Caco-2 (cell line): ENCODE measurements at regions not wholly inside any gene's neighbourhood (a gene's known extent, or its start where the extent isn't known, plus 50 kb on each side); places are given as distances from the start of the nearest gene placed in this dataset.

Experiments
- BruUV-seq: library from RNA; stranded (reverse); fragments of 400-500 nt; replicated peaks from 2 replicates; lab custom pipeline; 2021; lab: Mats Ljungman, UMichigan
- CTCF ChIA-PET: fragments of 300-600 bp; sonication (Branson Sonifier 250); formaldehyde crosslinking; loops from one replicate; lab custom pipeline; 2022; ENCODE audit warnings: antibody characterized with exemption; lab: Charles Lee
- POLR2A ChIA-PET: fragments of 300-600 bp; sonication (Branson Sonifier 250); formaldehyde crosslinking; loops from one replicate; lab custom pipeline; 2022; ENCODE audit warnings: antibody characterized with exemption; lab: Charles Lee
- DNase-seq, 2 experiments: peaks; one replicate each; pipeline versions ENCODE4 v3.0.0 to v3.0.0-alpha.2; 2020 to 2022
- H3K27me3 ChIP-seq: replicated peaks from 2 replicates; pipeline ENCODE4 v1.6.0; 2011; ENCODE audit warnings: low read length; ENCODE audit not compliant: control insufficient read depth, insufficient read depth
- H3K36me3 ChIP-seq: 2 replicates; pipeline ENCODE4 v1.5.1; 2011; ENCODE audit warnings: low read length; ENCODE audit not compliant: control insufficient read depth, insufficient read depth
- H3K4me1 ChIP-seq: fragments of 250-450 bp; sonication (Bioruptor Pico); 2 replicates; pipeline ENCODE4 v1.5.1; 2020; ENCODE audit warnings: mild to moderate bottlenecking
- H3K4me3 ChIP-seq: 2 replicates; pipeline ENCODE4 v1.5.1; 2011; ENCODE audit warnings: low read depth, mild to moderate bottlenecking, control low read depth, low read length
- H3K9me3 ChIP-seq: fragments of 250-450 bp; sonication (Bioruptor Pico); 2 replicates; pipeline ENCODE4 v1.5.1; 2020; ENCODE audit warnings: mild to moderate bottlenecking, moderate library complexity
- H3K27ac Mint-ChIP-seq: one replicate; pipeline ENCODE4 v1.8.0; 2022; ENCODE audit warnings: mixed read lengths; ENCODE audit not compliant: unreplicated experiment
- H3K27me3 Mint-ChIP-seq: one replicate; pipeline ENCODE4 v1.8.0; 2022; ENCODE audit warnings: mixed read lengths; ENCODE audit not compliant: insufficient read depth, unreplicated experiment
- H3K36me3 Mint-ChIP-seq: one replicate; pipeline ENCODE4 v1.8.0; 2022; ENCODE audit warnings: mild to moderate bottlenecking, mixed read lengths; ENCODE audit not compliant: insufficient read depth, unreplicated experiment
- H3K4me1 Mint-ChIP-seq: one replicate; pipeline ENCODE4 v1.8.0; 2022; ENCODE audit warnings: low read depth, mixed read lengths; ENCODE audit not compliant: unreplicated experiment
- H3K4me3 Mint-ChIP-seq: one replicate; pipeline ENCODE4 v1.8.0; 2022; ENCODE audit warnings: mild to moderate bottlenecking, moderate library complexity, mixed read lengths; ENCODE audit not compliant: unreplicated experiment
- H3K9me3 Mint-ChIP-seq: one replicate; pipeline ENCODE4 v1.8.0; 2022; ENCODE audit warnings: mixed read lengths; ENCODE audit not compliant: unreplicated experiment
- CTCF ChIP-seq, 2 experiments: fragments of 200-600 bp in 1 of 2; IDR thresholded peaks; 1 replicate in 1 of 2; 2 replicates in 1 of 2; pipeline versions ENCODE4 v1.5.1 to v1.8.0; 2011 to 2022; ENCODE audit warnings: antibody characterized with exemption in 1 of 2, control low read depth in 1 of 2, inconsistent platforms in 1 of 2, low read depth in 1 of 2, low read length in 1 of 2, mild to moderate bottlenecking in 1 of 2, moderate library complexity in 1 of 2; ENCODE audit not compliant: insufficient read depth in 1 of 2, severe bottlenecking in 1 of 2, unreplicated experiment in 1 of 2
- intact Hi-C: fragments of 100-400 bp; cut with micrococcal nuclease; formaldehyde crosslinking; loops from one replicate; pipeline ENCODE4 v1.10.0; 2022; ENCODE audit not compliant: unreplicated experiment

- Histone ChIP-seq H3K4me3 (no peak overlapping the region), H3K36me3 (no peaks in the 10 kb centered on the region), H3K4me1 (no peaks in the 10 kb centered on the region), H3K27me3 (no peaks in the 10 kb centered on the region), H3K9me3 (no peaks in the 10 kb centered on the region)
- Mint-ChIP-seq H3K36me3 (no peaks in the 10 kb centered on the region), H3K27ac (no peak overlapping the region), H3K4me3 (no peak overlapping the region), H3K9me3 (no peaks in the 10 kb centered on the region), H3K4me1 (no peaks in the 10 kb centered on the region), H3K27me3 (peaks cover 9% of the 10 kb centered on the region)
- POLR2A ChIA-PET: no interaction called here
- intact Hi-C loops: no loop called here
- BruUV-seq: no TSS peak
- TF ChIP-seq CTCF (IDR thresholded peaks at IDR 0.05; ENCODE audit: insufficient read depth in 1 of 2, low read depth in 1 of 2, low read length in 1 of 2, severe bottlenecking in 1 of 2, unreplicated experiment in 1 of 2): no peak
- DNase-seq: no peak
- CTCF ChIA-PET: no interaction called here
Measured at GRCh38 chr2:17313261-17313660, 205.0 kb downstream of the RAD51AP2 start.

- peaks cover 10% of the 10 kb centered on the region for H3K27me3 Mint-ChIP-seq
- H3K4me1 ChIP-seq: no peaks in the 10 kb centered on the region
- intact Hi-C loops: no loop called here
- no peak overlapping the region for H3K4me3 ChIP-seq
- H3K4me1 Mint-ChIP-seq: no peaks in the 10 kb centered on the region
- no peaks in the 10 kb centered on the region for H3K27me3 ChIP-seq
- no peak overlapping the region for H3K27ac Mint-ChIP-seq
- no peak for DNase-seq
- ChIA-PET POLR2A (no interaction called here), CTCF (no interaction called here)
- H3K9me3 ChIP-seq: no peaks in the 10 kb centered on the region
- H3K36me3 ChIP-seq: no peaks in the 10 kb centered on the region
- H3K4me3 Mint-ChIP-seq: no peak overlapping the region
- BruUV-seq: no TSS peak
- no peaks in the 10 kb centered on the region for H3K9me3 Mint-ChIP-seq
- no peaks in the 10 kb centered on the region for H3K36me3 Mint-ChIP-seq
- TF ChIP-seq CTCF (IDR thresholded peaks at IDR 0.05; ENCODE audit: insufficient read depth in 1 of 2, low read depth in 1 of 2, low read length in 1 of 2, severe bottlenecking in 1 of 2, unreplicated experiment in 1 of 2): no peak
Measured at GRCh38 chr2:17311771-17312511, 206.3 kb downstream of the RAD51AP2 start.

GRCh38 chr2:17311106-17311619 is 207.1 kb downstream of the RAD51AP2 start:
- peaks cover 10% of the 10 kb centered on the region for H3K27me3 Mint-ChIP-seq
- no peaks in the 10 kb centered on the region for H3K9me3 Mint-ChIP-seq
- no peak overlapping the region for H3K27ac Mint-ChIP-seq
- H3K4me3 ChIP-seq: no peak overlapping the region
- no peak for DNase-seq
- no peak for TF ChIP-seq CTCF (IDR thresholded peaks at IDR 0.05; ENCODE audit: insufficient read depth in 1 of 2, low read depth in 1 of 2, low read length in 1 of 2, severe bottlenecking in 1 of 2, unreplicated experiment in 1 of 2)
- H3K27me3 ChIP-seq: no peaks in the 10 kb centered on the region
- no peak overlapping the region for H3K4me3 Mint-ChIP-seq
- intact Hi-C loops: no loop called here
- POLR2A ChIA-PET: no interaction called here
- no TSS peak for BruUV-seq
- CTCF ChIA-PET: no interaction called here
- no peaks in the 10 kb centered on the region for H3K36me3 ChIP-seq
- H3K4me1 Mint-ChIP-seq: no peaks in the 10 kb centered on the region
- H3K36me3 Mint-ChIP-seq: no peaks in the 10 kb centered on the region
- H3K4me1 ChIP-seq: no peaks in the 10 kb centered on the region
- no peaks in the 10 kb centered on the region for H3K9me3 ChIP-seq
